Hepatocyte (in vitro differentiated cells): ENCODE measurements at regions not wholly inside any gene's neighbourhood (a gene's known extent, or its start where the extent isn't known, plus 50 kb on each side); places are given as distances from the start of the nearest gene placed in this dataset.

ENCODE experiments used
- DNase-seq: peaks from one replicate; pipeline ENCODE4 v3.0.0-alpha.2; 2016; ENCODE audit warnings: low spot score
- H2AFZ ChIP-seq: fragments of 200-600 bp; sonication (generic); 2 replicates; pipeline ENCODE4 v1.6.0; 2016; ENCODE audit warnings: antibody characterized with exemption, mild to moderate bottlenecking
- H3K27ac ChIP-seq: fragments of 200-600 bp; sonication (generic); 2 replicates; pipeline ENCODE4 v1.5.1; 2016; ENCODE audit warnings: mild to moderate bottlenecking
- H3K27me3 ChIP-seq: fragments of 200-600 bp; sonication (generic); 2 replicates; pipeline ENCODE4 v1.6.1; 2016
- H3K36me3 ChIP-seq: fragments of 200-600 bp; sonication (generic); replicated peaks from 2 replicates; pipeline ENCODE4 v1.5.1; 2016; ENCODE audit warnings: low read depth; ENCODE audit not compliant: insufficient read depth
- H3K4me1 ChIP-seq: fragments of 200-600 bp; sonication (generic); 2 replicates; pipeline ENCODE4 v1.5.1; 2016; ENCODE audit warnings: mild to moderate bottlenecking, moderate library complexity; ENCODE audit not compliant: insufficient read depth
- H3K4me2 ChIP-seq: fragments of 200-600 bp; sonication (generic); 2 replicates; pipeline ENCODE4 v1.6.0; 2016
- H3K4me3 ChIP-seq: fragments of 200-600 bp; sonication (generic); 2 replicates; pipeline ENCODE4 v1.5.1; 2016; ENCODE audit warnings: mild to moderate bottlenecking
- H3K79me2 ChIP-seq: fragments of 200-600 bp; sonication (generic); 2 replicates; pipeline ENCODE4 v1.6.0; 2017; ENCODE audit warnings: mild to moderate bottlenecking
- H3K9me2 ChIP-seq: fragments of 200-600 bp; sonication (generic); replicated peaks from 2 replicates; pipeline ENCODE4 v1.6.0; 2017; ENCODE audit warnings: mild to moderate bottlenecking; ENCODE audit not compliant: insufficient read depth
- H3K9me3 ChIP-seq: fragments of 200-600 bp; sonication (generic); 2 replicates; pipeline ENCODE4 v1.5.1; 2016; ENCODE audit warnings: low read depth, mild to moderate bottlenecking
- H4K20me1 ChIP-seq: fragments of 200-600 bp; sonication (generic); 2 replicates; pipeline ENCODE4 v1.6.0; 2016; ENCODE audit warnings: mild to moderate bottlenecking; ENCODE audit not compliant: insufficient read depth, poor library complexity, severe bottlenecking
- CTCF ChIP-seq: fragments of 200-600 bp; sonication (generic); IDR thresholded peaks from 2 replicates; pipeline ENCODE4 v1.5.1; 2016; ENCODE audit warnings: antibody characterized with exemption, mild to moderate bottlenecking; ENCODE audit not compliant: poor library complexity
- EZH2 ChIP-seq: fragments of 200-600 bp; sonication (generic); IDR thresholded peaks from 2 replicates; pipeline ENCODE4 v1.6.1; 2016; ENCODE audit warnings: antibody characterized with exemption, mild to moderate bottlenecking, borderline replicate concordance
- EZH2phosphoT487 ChIP-seq: fragments of 200-600 bp; sonication (generic); IDR thresholded peaks from one replicate; pipeline ENCODE4 v1.6.1; 2018; ENCODE audit warnings: antibody characterized with exemption, mild to moderate bottlenecking, low read depth, moderate library complexity; ENCODE audit not compliant: unreplicated experiment, severe bottlenecking
- WGBS: methylation state at CpG from one replicate; pipeline ENCODE4 v1.1.6; 2016; ENCODE audit warnings: low lambda C conversion rate; ENCODE audit errors: missing lambda C conversion rate; 5-methylcytosine and 5-hydroxymethylcytosine counted together

- H3K27ac ChIP-seq = no peak overlapping the region
- 84% methylated on average over 4 of the region's 4 CpGs for WGBS
- DNase-seq = no peak
- H3K9me2 ChIP-seq = no peaks in the 10 kb centered on the region
- no peaks in the 10 kb centered on the region for H3K79me2 ChIP-seq
- H2AFZ ChIP-seq = no peak overlapping the region
- H3K4me1 ChIP-seq = no peaks in the 10 kb centered on the region
- H3K4me2 ChIP-seq = no peak overlapping the region
- H4K20me1 ChIP-seq = no peaks in the 10 kb centered on the region
- no peak overlapping the region for H3K4me3 ChIP-seq
- H3K9me3 ChIP-seq = no peaks in the 10 kb centered on the region
- H3K36me3 ChIP-seq = no peaks in the 10 kb centered on the region
- H3K27me3 ChIP-seq = no peaks in the 10 kb centered on the region
- TF ChIP-seq CTCF (no peak), EZH2phosphoT487 (no peak), EZH2 (no peak)
Observed at GRCh38 chr3:151935446-151935845, 62.0 kb downstream of the SUCNR1 start.

GRCh38 chr3:151940481-151940880 lies 67.0 kb downstream of the SUCNR1 start:
- no peak overlapping the region for H3K4me2 ChIP-seq
- DNase-seq = no peak
- H3K9me2 ChIP-seq = no peaks in the 10 kb centered on the region
- H2AFZ ChIP-seq = no peak overlapping the region
- WGBS = 84% methylated on average over 2 of the region's 2 CpGs
- H3K4me3 ChIP-seq = no peak overlapping the region
- no peaks in the 10 kb centered on the region for H3K79me2 ChIP-seq
- TF ChIP-seq EZH2 = no peak
- H3K27me3 ChIP-seq = no peaks in the 10 kb centered on the region
- no peaks in the 10 kb centered on the region for H3K9me3 ChIP-seq
- H4K20me1 ChIP-seq = no peaks in the 10 kb centered on the region
- no peaks in the 10 kb centered on the region for H3K4me1 ChIP-seq
- no peak overlapping the region for H3K27ac ChIP-seq
- H3K36me3 ChIP-seq = no peaks in the 10 kb centered on the region

DNA sequence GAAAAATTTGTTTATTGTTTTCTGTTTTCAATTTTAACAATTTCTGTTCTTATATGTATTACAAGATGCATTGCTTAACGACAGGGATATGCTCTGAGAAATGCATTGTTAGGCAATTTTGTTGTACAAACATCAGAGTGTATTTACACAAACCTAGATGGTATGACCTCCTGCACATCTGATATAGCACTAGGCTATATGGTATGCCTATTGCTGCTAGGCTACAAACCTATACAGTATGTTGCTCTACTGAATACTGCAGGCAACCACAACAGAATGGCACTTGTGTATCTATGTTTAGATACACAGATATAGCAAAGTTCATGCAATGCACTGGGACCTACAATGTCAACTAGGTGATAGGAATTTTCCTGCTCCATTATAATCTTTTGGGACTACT lies 70.1 kb downstream of the SUCNR1 start:
- Histone ChIP-seq H3K36me3 (no peaks in the 10 kb centered on the region), H2AFZ (no peak overlapping the region), H3K27ac (no peak overlapping the region), H4K20me1 (no peaks in the 10 kb centered on the region), H3K9me3 (no peaks in the 10 kb centered on the region), H3K27me3 (no peaks in the 10 kb centered on the region), H3K79me2 (no peaks in the 10 kb centered on the region), H3K4me1 (no peaks in the 10 kb centered on the region), H3K9me2 (no peaks in the 10 kb centered on the region), H3K4me2 (no peak overlapping the region), H3K4me3 (no peak overlapping the region)
- no peak for DNase-seq
- 83% methylated on average over 1 of the region's 1 CpG for WGBS
- TF ChIP-seq EZH2phosphoT487 = no peak

- Histone ChIP-seq H2AFZ (no peak overlapping the region), H3K9me2 (no peaks in the 10 kb centered on the region), H3K4me1 (no peaks in the 10 kb centered on the region), H3K4me2 (no peak overlapping the region), H3K36me3 (no peaks in the 10 kb centered on the region), H3K79me2 (no peaks in the 10 kb centered on the region), H3K27me3 (no peaks in the 10 kb centered on the region), H3K27ac (no peak overlapping the region), H3K9me3 (no peaks in the 10 kb centered on the region), H4K20me1 (no peaks in the 10 kb centered on the region), H3K4me3 (no peak overlapping the region)
- TF ChIP-seq CTCF (no peak), EZH2 (no peak), EZH2phosphoT487 (no peak)
- no peak for DNase-seq
Observed at GRCh38 chr3:151944356-151944755, 70.9 kb downstream of the SUCNR1 start.

DNA sequence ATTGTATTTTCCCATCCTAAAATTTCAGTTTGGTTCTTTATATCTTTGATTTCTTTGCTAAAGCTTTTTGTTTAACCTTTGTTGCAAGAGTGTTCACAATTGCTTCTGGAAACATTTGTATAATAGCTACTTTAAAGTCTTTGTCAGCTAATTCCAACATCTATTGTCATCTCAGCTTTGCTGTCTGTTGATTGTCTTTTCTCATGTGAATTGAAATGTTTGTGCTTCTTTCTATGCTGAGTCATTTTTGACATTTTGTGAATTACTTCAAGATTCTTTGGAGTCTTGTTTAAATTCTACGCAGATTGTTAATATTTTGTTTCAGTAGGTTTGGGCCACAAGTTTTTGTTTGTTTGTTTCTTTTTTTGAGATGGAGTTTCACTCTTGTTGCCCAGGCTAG lies 73.2 kb downstream of the SUCNR1 start:
- TF ChIP-seq CTCF (no peak), EZH2 (no peak), EZH2phosphoT487 (no peak)
- Histone ChIP-seq H3K79me2 (no peaks in the 10 kb centered on the region), H3K27me3 (no peaks in the 10 kb centered on the region), H3K9me2 (no peaks in the 10 kb centered on the region), H2AFZ (no peak overlapping the region), H3K4me3 (no peak overlapping the region), H3K27ac (no peak overlapping the region), H3K4me1 (no peaks in the 10 kb centered on the region), H3K9me3 (no peaks in the 10 kb centered on the region), H4K20me1 (no peaks in the 10 kb centered on the region), H3K36me3 (no peaks in the 10 kb centered on the region), H3K4me2 (no peak overlapping the region)
- 94% methylated on average over 1 of the region's 1 CpG for WGBS
- no peak for DNase-seq
